Heart left ventricle (tissue), 16 donors: ENCODE measurements at regions not wholly inside any gene's neighbourhood (a gene's known extent, or its start where the extent isn't known, plus 50 kb on each side); places are given as distances from the start of the nearest gene placed in this dataset.

Experiments
- ATAC-seq, 4 donors: fragments of 200-7000 bp; cut with Tn5 transposase; one replicate each; pipeline ENCODE4 v1.9.1; 2020 to 2022; ENCODE audit warnings: moderate library complexity in 4 of 4, mild to moderate bottlenecking in 3 of 4, moderate number of reproducible peaks in 1 of 4
- DNase-seq, 5 donors: peaks; one replicate each; pipeline ENCODE4 v3.0.0-alpha.2; 2020
- H3K27ac ChIP-seq, 12 donors: fragments of 200-600 bp; sonication (generic) in 4 of 12; one replicate each; pipeline versions ENCODE4 v1.5.0 to v1.8.0; 2016 to 2022; ENCODE audit warnings: mild to moderate bottlenecking in 2 of 12
- H3K27me3 ChIP-seq, 9 donors: fragments of 200-600 bp; sonication (generic) in 2 of 9; one replicate each; pipeline versions ENCODE4 v1.5.1 to v1.8.0; 2016 to 2022; ENCODE audit warnings: mild to moderate bottlenecking in 3 of 9
- H3K36me3 ChIP-seq, 9 donors: fragments of 200-600 bp; sonication (generic) in 2 of 9; one replicate each; pipeline versions ENCODE4 v1.5.0 to v1.8.0; 2018 to 2022; ENCODE audit warnings: mild to moderate bottlenecking in 2 of 9
- H3K4me1 ChIP-seq, 12 donors: fragments of 200-600 bp; sonication (generic) in 4 of 12; one replicate each; pipeline versions ENCODE4 v1.5.0 to v1.8.0; 2016 to 2022; ENCODE audit warnings: mild to moderate bottlenecking in 3 of 12
- H3K4me3 ChIP-seq, 12 donors: fragments of 200-600 bp; sonication (generic) in 4 of 12; one replicate each; pipeline versions ENCODE4 v1.5.0 to v1.8.0; 2017 to 2022; ENCODE audit warnings: mild to moderate bottlenecking in 9 of 12, moderate library complexity in 4 of 12
- H3K9me3 ChIP-seq, 12 donors: fragments of 200-600 bp; sonication (generic) in 4 of 12; one replicate each; pipeline versions ENCODE4 v1.5.0 to v1.8.0; 2016 to 2022; ENCODE audit warnings: mild to moderate bottlenecking in 1 of 12
- CTCF ChIP-seq, 12 donors: fragments of 200-600 bp; sonication (generic) in 4 of 12; IDR thresholded peaks; one replicate each; pipeline versions ENCODE4 v1.5.0 to v1.8.0; 2018 to 2022; ENCODE audit warnings: antibody characterized with exemption in 12 of 12, mild to moderate bottlenecking in 5 of 12
- POLR2A ChIP-seq, 2 donors: fragments of 450-650 bp; IDR thresholded peaks; one replicate each; pipeline ENCODE4 v1.6.1; 2017; ENCODE audit warnings: antibody characterized with exemption in 2 of 2, mild to moderate bottlenecking in 2 of 2, moderate library complexity in 2 of 2
- WGBS, 4 donors: extraction: QIAGEN DNeasy Blood & Tissue Kit in 2 of 4; methylation state at CpG; one replicate each; pipeline versions ENCODE4 v1.1.5 to v1.1.7; 2013 to 2018; 5-methylcytosine and 5-hydroxymethylcytosine counted together
- intact Hi-C, 10 donors: fragments of 100-400 bp; cut with DNase I; formaldehyde crosslinking; loops; one replicate each; pipeline versions ENCODE4 v1.11.1 to v1.14.2; 2022
- donor health status: ischemic (EF 13 %, LVEDD 7.1; RV severe dilation, severe dysfunction).
- donor health status: healthy with polysubstance abuse.
- donor health status: DM: no; HTN: yes; CAD: no.
- donor health status: DM: no; HTN: no; CAD: no.
- donor health status: ischemic (EF 25% LVEDD 6.9; RV normal size, moderate dysfunction).
- donor health status: ischemic (EF 25% LVEDD 5.7; RV mildly dilated, moderate dysfunction).
- donor health status: healthy.
- donor health status: DM: yes; HTN: yes; CAD: no.
- donor health status: ischemic (EF 35%, LVEDD 5.7; RV mildly dilated, moderate dysfunction).
- donor health status: nonischemic (EF 11% LVEDD 7.7; RV severe dilation, severe dysfunction).
- donor health status: DM: yes; HTN: yes; CAD: no.
- donor health status: PGD.
- donor health status: ischemic (EF 29% LVEDD 5.4; RV normal size, mild dysfunction).
- donor health status: nonischemic (EF 23%, LVEDD 6.1; RV moderate dilation, normal function).

GRCh38 chr3:166473501-166473900 lies 636.3 kb upstream of the BCHE start:
- Histone ChIP-seq H3K4me1 (no peaks in the 10 kb centered on the region), H3K4me3 (no peak overlapping the region), H3K27me3 (no peaks in the 10 kb centered on the region), H3K9me3 (peaks cover 0 to 6% (median 0%) of the 10 kb centered on the region in 12 donors), H3K36me3 (no peaks in the 10 kb centered on the region), H3K27ac (no peak overlapping the region)
- ATAC-seq (no peak), DNase-seq (no peak)
- intact Hi-C loops, result no loop called here
- TF ChIP-seq POLR2A (IDR thresholded peaks at IDR 0.05), result no peak
- no peak for TF ChIP-seq CTCF (IDR thresholded peaks at IDR 0.05)
- 64 to 77% (median 69%) methylated on average over 2 of the region's 2 CpGs for WGBS, 4 donors

GRCh38 chr3:166472015-166472414 lies 634.8 kb upstream of the BCHE start:
- Histone ChIP-seq H3K9me3 (peaks cover 0 to 2% (median 0%) of the 10 kb centered on the region in 12 donors), H3K36me3 (no peaks in the 10 kb centered on the region), H3K27ac (no peak overlapping the region), H3K4me1 (no peaks in the 10 kb centered on the region), H3K4me3 (no peak overlapping the region), H3K27me3 (no peaks in the 10 kb centered on the region)
- TF ChIP-seq POLR2A (IDR thresholded peaks at IDR 0.05) (no peak), CTCF (IDR thresholded peaks at IDR 0.05) (no peak)
- DNase-seq, result no peak
- WGBS, 4 donors, result 38 to 71% (median 58%) methylated on average over 1 of the region's 1 CpG
- no peak for ATAC-seq
- intact Hi-C loops, result no loop called here

GRCh38 chr3:166471074-166471767 lies 634.0 kb upstream of the BCHE start:
- no peak for ATAC-seq
- WGBS, 4 donors, result 73 to 78% (median 75%) methylated on average over 4 of the region's 4 CpGs
- intact Hi-C loops, result no loop called here

More at GRCh38 chr3:166471074-166471767, 634.0 kb upstream of the BCHE start:
- Histone ChIP-seq H3K4me3 (no peak overlapping the region), H3K27ac (no peak overlapping the region), H3K9me3 (peaks cover 0 to 2% (median 0%) of the 10 kb centered on the region in 12 donors), H3K27me3 (no peaks in the 10 kb centered on the region), H3K4me1 (no peaks in the 10 kb centered on the region), H3K36me3 (no peaks in the 10 kb centered on the region)
- no peak for DNase-seq
- TF ChIP-seq CTCF (IDR thresholded peaks at IDR 0.05) (no peak), POLR2A (IDR thresholded peaks at IDR 0.05) (no peak)
